NCI-H1105 (cell line): ENCODE measurements at regions not wholly inside any gene's neighbourhood (a gene's known extent, or its start where the extent isn't known, plus 50 kb on each side); places are given as distances from the start of the nearest gene placed in this dataset.
"Not testable (repeated sequence)": the region's sequence is repeated elsewhere in the genome, so short reads cannot be mapped to it uniquely, and the experiment has no call there.

Experiments used
- DNase-seq: peaks from one replicate; lab custom pipeline; 2025; lab: John Stamatoyannopoulos, UW

DNA sequence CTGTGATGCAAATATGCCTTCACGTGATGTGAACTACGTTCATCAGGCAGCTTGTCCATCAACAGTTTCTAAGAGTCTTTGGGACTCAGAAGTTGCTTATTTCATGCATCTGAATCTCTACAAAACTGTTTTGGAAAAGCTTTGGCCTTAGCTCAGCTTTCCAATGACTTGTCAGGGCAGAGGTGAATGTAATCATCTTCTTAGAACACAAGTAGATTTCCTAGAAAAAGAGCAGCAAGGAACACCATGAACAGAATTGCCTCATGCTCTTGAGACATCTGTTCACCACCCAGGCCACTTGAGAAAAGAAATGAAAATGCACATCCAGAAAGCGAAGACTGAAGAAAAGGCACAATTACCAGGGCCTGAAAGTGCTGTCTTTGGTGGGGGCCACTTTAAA lies 105.8 kb upstream of the PDHA1 start:
- no peak for DNase-seq

DNA sequence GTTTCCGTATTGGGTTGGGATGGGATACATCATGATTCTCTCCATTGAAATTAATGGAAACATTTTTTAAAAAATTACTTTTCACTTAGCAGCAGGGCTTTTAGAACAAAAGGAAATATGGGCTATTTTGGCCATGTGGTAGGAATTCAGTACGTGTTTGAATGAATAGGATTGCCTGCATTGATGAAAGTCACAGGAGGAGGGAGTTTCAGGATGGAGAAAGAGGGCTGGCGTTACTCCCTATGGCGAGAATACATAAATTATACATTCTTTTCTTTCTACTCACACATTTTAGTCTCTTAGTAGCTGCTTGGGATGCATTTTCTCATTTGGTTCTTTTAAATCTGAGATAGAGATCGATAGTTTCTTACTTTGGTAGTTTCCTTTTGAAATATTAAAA lies 100.3 kb upstream of the PDHA1 start:
- no peak for DNase-seq

DNA sequence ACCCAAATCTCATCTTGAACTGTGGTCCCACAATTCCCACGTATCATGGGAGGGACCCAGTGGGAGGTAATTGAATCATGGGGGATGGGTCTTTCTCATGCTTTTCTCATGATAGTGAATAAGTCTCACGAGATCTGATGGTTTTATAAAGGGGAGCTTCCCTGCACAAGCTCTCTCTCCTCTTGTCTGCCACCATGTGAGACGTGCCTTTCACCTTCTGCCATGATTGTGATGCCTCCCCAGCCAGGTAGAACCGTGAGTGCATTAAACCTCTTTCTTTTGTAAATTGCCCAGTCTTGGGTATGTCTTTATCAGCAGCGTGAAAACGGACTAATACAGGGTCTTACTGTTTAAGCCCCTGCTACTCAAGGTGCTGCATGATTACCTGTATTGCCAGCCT lies 98.8 kb upstream of the PDHA1 start:
- not testable (repeated sequence) for DNase-seq

DNA sequence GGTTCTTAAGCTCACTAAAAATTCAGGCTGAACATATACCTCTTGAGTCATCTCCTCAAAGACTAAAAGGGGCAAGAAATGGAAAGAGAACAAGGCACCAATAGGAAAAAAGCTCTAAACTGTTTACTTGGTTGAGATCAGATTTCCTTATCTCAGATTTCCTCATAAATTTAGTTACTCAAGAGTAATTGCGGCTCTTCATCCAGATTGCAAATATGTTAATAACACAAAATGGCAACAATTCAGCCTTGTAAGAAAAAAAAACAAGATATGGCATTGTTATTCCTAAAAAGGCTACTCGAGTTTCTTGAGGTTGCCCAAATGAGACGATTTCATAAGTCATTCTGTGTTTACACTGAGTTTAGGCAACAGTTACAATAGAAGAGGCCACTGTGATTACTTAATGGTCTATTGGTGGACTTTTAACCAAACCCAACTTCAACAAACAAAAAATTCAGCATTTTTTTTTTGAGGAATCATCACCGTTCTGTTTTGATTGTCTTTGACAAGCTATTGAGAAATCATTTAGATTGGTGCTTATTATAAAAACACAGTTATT lies 97.9 kb upstream of the PDHA1 start:
- no peak for DNase-seq

DNA sequence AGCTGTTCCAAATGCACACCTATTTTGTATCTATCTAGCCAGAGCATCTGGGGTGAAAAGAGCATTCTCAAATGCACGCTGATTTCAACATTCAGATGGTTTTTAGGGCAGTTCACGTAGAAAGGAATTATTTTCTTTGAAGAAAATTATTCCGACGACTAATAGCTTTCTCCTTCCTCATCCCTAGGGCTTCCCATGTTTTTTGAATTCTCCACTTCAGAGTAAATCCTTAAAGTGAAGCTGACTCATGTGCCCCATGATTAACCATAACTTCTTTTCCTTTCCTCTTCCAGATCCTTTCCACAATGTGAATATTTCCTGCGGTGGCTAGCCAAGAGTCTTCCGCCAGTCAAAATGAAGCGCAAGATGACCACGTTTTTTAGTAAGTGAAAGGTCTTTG lies 86.7 kb upstream of the PDHA1 start:
- DNase-seq = no peak

DNA sequence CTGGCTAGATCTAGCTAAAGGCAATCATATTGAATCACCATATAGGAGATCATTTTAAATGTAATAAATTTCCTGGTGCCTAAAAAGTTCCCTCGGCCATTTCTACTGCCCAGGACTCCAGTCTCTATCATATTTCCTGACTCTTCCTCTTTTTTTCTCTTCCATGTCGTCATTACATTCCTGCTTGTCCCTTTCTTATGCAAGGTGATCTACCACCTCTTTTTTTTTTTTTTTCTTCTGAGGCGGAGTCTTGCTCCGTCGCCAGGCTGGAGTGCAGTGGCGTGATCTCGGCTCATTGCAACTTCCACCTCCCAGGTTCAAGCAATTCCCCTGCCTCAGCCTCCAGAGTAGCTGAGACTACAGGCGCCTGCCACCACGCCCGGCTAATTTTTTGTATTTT lies 82.7 kb upstream of the PDHA1 start:
- not testable (repeated sequence) for DNase-seq

DNA sequence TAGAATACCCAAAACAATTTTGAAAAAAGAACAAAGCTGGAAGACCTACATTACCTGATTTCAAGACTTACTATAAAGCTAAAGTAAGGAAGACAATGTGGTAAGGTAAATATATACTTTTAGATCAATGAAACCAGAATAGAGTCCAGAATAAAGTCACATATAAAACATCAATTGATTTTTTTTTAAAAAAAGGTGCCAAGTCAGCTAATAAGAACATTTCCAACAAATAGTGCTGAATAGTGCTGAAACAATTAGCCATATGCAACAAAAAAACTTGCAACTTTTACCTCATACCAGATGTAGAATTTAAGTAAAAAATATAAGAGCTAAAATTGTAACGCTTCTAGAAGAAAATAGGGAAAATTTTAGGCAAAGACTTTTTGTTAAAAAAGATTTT lies 73.0 kb upstream of the PDHA1 start:
- DNase-seq = no peak

DNA sequence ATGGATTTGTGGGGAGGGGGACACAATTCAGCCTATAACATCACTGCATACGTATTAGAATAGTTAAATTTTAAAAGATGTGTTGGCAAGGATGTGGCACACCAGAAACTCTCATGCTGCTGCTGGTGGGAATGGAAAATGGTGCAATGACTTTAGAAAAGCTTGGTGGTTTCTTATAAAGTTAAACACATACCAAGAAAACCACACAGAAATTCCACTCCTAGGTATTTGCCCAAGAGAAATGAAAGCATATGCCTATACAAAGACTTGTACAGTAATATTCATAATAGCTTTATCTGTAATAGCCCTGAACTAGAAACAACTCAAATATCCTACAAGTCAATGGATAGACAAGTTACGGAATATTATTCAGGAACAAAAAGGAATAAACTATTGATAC lies 71.3 kb upstream of the PDHA1 start:
- no peak for DNase-seq

DNA sequence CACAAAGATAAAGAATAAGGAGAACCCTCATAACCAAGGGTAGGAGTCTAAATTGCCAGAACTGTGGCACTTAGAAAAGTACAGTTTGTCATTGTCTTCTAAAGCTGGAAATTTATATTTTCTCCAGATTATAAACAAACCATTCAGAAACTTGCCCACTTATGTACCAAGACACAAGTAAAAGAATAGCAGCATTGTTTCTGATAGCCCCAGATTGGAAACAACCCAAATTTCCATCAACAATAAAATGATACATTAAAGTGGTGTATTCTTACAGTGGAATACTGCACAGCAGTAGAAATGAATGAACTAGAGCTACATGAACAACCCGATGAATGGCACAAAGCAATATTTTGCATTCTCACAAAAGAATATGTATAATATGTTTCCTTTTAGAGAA lies 63.1 kb upstream of the PDHA1 start:
- no peak for DNase-seq

DNA sequence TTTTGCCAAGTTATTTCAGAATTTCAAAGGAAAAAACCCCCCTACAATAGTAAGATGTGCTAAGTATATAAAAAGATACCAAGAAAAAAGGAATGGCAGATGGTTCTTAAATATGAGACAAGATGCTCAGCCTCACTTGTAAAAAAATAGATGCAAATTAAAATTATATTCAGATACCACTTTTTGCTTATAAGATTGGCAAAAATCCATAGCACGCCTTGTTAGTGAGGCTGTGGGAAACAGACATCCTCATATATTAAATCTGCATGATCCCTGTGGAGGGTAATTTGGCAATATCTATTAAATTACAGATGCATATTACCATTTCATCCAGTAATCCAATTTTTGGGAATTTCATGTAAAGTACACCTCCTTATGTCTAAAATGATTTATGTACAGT lies 62.5 kb upstream of the PDHA1 start:
- DNase-seq = no peak

DNA sequence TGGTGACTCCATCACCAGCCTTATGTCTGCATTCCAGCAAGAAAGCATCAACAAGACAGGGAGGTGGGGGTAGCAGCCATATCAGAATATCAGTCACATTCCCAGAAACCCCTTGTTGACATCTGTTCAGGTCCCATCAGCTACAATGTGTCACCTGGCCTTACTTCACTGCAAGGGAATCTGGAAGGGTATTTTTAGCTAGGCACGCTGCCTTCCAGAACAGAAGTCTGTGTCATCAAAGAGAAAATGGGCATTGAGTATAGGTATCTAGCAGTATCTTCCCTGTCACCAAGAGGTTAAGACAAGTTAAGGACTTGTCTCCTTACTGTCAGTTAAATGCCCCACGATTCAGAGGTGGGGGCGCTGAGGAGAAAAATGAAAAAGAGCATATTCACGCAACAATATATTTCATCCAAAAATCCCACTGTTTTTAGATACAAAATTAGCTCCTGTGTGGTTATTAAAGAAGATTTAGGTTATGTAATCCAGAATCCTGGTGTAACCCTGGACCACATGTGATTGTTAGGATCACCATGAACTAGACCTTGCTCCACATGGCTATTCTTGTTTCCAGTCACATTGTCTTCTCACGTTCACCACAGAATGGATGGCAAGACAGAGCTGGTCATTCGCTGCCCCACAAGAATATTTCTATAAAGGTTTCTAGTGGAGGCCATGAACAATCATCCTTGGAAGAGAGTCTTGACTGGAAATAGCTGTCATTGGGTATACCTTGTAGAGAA lies 60.0 kb upstream of the PDHA1 start:
- DNase-seq = no peak

DNA sequence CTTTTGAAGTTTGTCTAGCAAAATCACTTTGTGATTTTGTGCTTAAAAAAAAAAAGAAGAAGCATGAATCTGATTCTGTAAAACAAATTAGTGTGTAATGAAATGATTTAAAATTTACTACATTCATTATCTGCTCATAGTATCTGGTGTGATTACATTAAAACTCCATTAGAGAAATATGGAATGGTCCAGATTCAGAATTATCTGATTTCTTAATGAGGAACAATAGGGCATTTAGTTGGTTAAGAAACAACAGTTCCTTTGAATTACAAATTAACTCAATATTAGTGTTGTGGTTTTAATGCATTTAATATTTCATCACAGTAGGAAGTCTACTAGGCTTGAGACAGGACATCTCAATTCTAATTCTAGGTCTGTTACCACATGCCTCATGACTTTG lies 57.9 kb upstream of the PDHA1 start:
- DNase-seq = no peak

DNA sequence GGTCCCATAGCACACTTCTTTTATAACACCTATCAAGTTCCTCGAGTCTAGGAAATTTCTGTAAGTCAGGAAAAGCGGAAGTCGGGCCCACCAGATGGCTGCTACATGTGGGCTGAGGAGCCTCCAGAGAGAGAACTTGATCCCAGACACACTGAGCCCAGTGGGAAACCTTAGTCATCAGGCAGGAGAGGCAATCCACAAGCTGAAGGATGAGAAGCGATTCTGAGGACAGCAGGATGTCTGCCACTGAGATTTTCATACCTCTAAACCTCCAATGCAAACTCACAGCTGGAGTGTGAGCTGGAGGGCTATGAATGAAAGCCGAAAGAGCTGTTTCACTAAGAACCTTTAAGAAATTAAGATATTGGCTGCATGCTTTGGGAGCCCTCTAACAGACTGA lies 52.6 kb upstream of the PDHA1 start:
- no peak for DNase-seq

DNA sequence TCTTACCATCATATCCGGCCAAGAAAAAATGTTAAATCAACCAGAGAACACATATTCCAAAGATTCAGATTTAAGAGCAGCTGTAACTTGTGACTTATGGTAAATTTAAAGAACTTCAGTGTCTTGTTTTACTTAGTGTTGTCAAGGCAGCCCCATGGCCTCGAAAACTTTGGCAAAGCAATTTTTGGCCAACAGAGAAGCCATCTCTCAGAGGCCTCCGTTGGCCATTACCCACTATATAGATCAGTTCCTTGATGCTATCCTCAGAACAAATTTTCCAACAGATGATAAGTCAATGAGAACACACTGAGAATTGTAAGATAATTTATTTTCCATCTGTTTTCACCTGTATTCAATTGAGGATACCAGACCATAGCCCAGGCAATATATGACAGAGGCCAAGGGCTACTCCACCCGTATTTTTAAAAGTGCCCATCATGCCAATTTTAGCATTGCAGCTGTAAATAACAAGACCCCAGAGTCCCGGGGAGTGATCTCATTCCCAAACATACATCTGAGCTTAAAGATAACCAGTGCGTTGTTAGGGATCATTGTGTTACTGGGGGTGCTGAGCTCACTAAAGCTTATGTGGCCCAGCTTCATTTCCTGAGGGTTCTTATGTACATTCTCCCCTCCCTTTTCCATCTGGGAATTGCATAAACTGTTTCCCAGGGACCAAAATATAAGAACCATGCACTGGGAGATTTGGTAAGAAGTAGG lies 50.0 kb upstream of the PDHA1 start:
- no peak for DNase-seq
